ENCODE measurements at regions not wholly inside any gene's neighbourhood (a gene's known extent, or its start where the extent isn't known, plus 50 kb on each side); places are given as distances from the start of the nearest gene placed in this dataset.

GRCh38 chr1:38622197-38622596, 237.4 kb downstream of the RRAGC start:
- TF ChIP-seq JUND (IDR thresholded peaks at IDR 0.05) (no peak), CTCF (IDR thresholded peaks at IDR 0.05; ENCODE audit: low read depth, low read length, missing input control) (no peak)

Measured in liver (tissue), 3 donors.